GM19468 (cell line): ENCODE measurements at regions not wholly inside any gene's neighbourhood (a gene's known extent, or its start where the extent isn't known, plus 50 kb on each side); places are given as distances from the start of the nearest gene placed in this dataset.
"Not testable (repeated sequence)": the region's sequence is repeated elsewhere in the genome, so short reads cannot be mapped to it uniquely, and the experiment has no call there.

Source experiments
- ATAC-seq: cut with Tn5 transposase; IDR thresholded peaks from one replicate; pipeline ENCODE4 v1.9.1; 2021; ENCODE audit warnings: mild to moderate bottlenecking, moderate library complexity, moderate number of reproducible peaks; ENCODE audit not compliant: unreplicated experiment; ENCODE audit errors: extremely low read depth

- no peak for ATAC-seq
These were observed 269.3 kb downstream of the PCDH7 start for GRCh38 chr4:30989508-30989907.

GRCh38 chr4:30996841-30997240, 276.7 kb downstream of the PCDH7 start:
- no peak for ATAC-seq

GRCh38 chr4:31005037-31005436, 284.9 kb downstream of the PCDH7 start:
- ATAC-seq, result no peak

GRCh38 chr4:31007858-31008257, 287.7 kb downstream of the PCDH7 start:
- no peak for ATAC-seq

- no peak for ATAC-seq
These were observed 289.8 kb downstream of the PCDH7 start for GRCh38 chr4:31009926-31010325.

- ATAC-seq, result no peak
These were observed 295.0 kb downstream of the PCDH7 start for GRCh38 chr4:31015123-31015522.

GRCh38 chr4:31016322-31017061, 296.3 kb downstream of the PCDH7 start:
- ATAC-seq, result no peak

GRCh38 chr4:31020363-31020762, 300.2 kb downstream of the PCDH7 start:
- no peak for ATAC-seq

- ATAC-seq, result no peak
These were observed 300.8 kb downstream of the PCDH7 start for GRCh38 chr4:31021008-31021407.

- no peak for ATAC-seq
These were observed 302.5 kb downstream of the PCDH7 start for GRCh38 chr4:31022702-31023101.

GRCh38 chr4:31023109-31023508, 302.9 kb downstream of the PCDH7 start:
- no peak for ATAC-seq

GRCh38 chr4:31023742-31024141, 303.6 kb downstream of the PCDH7 start:
- no peak for ATAC-seq

- not testable (repeated sequence) for ATAC-seq
These were observed 304.6 kb downstream of the PCDH7 start for GRCh38 chr4:31024781-31025180.

GRCh38 chr4:31026256-31026655, 306.1 kb downstream of the PCDH7 start:
- no peak for ATAC-seq

- ATAC-seq, result no peak
These were observed 314.4 kb downstream of the PCDH7 start for GRCh38 chr4:31034550-31034949.

- ATAC-seq, result no peak
These were observed 315.6 kb downstream of the PCDH7 start for GRCh38 chr4:31035761-31036160.

- ATAC-seq, result no peak
These were observed 317.5 kb downstream of the PCDH7 start for GRCh38 chr4:31037703-31038102.

- ATAC-seq, result no peak
These were observed 319.2 kb downstream of the PCDH7 start for GRCh38 chr4:31039382-31039781.

GRCh38 chr4:31040106-31040505, 319.9 kb downstream of the PCDH7 start:
- ATAC-seq, result no peak

GRCh38 chr4:31041385-31041784, 321.2 kb downstream of the PCDH7 start:
- ATAC-seq, result no peak

- no peak for ATAC-seq
These were observed 321.7 kb downstream of the PCDH7 start for GRCh38 chr4:31041853-31042252.

- no peak for ATAC-seq
These were observed 323.4 kb downstream of the PCDH7 start for GRCh38 chr4:31043382-31044062.
